ENCODE measurements at regions not wholly inside any gene's neighbourhood (a gene's known extent, or its start where the extent isn't known, plus 50 kb on each side); places are given as distances from the start of the nearest gene placed in this dataset.

DNA sequence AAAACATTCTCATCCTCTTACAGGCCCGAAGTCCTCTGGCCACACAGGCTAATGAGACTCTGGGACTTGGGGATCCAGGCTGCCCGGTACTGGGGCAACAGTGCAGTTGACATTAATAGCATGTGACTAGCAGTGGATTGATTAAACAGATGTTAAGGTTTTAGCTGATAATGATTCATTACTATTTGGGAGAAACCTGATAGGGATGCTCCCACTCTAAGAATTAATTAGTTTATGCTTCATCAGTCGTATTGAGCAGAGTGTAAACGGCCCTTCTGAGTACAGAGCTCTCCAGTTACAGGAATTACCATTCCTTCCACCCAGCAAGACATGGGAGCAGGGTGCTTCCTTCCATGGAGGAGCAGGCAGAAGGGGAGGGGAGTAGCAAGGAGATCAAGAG is 82.7 kb downstream of the RPS24 start:
- peaks cover 4% of the 10 kb centered on the region for H3K9me3 ChIP-seq (ENCODE audit: low read length)
- no peak overlapping the region for H3K4me2 ChIP-seq (ENCODE audit: low read length)
- H3K36me3 ChIP-seq (ENCODE audit: low read depth, low read length), result no peaks in the 10 kb centered on the region
- H2AFZ ChIP-seq (ENCODE audit: low read length), result no peak overlapping the region
- no peaks in the 10 kb centered on the region for H3K79me2 ChIP-seq (ENCODE audit: low read length)
- H3K4me1 ChIP-seq (ENCODE audit: insufficient read depth, low read length), result no peaks in the 10 kb centered on the region
- ATAC-seq (no peak), DNase-seq (no peak)
- H3K9me2 ChIP-seq (replicated peaks; ENCODE audit: low read length), result no peaks in the 10 kb centered on the region
- H3F3A ChIP-seq (ENCODE audit: low read length, unreplicated experiment), result no peaks in the 10 kb centered on the region
- no peak overlapping the region for H3K4me3 ChIP-seq (ENCODE audit: low read length)
- no TSS peak for BruUV-seq (replicated peaks)
- TF ChIP-seq, protein P1, sequence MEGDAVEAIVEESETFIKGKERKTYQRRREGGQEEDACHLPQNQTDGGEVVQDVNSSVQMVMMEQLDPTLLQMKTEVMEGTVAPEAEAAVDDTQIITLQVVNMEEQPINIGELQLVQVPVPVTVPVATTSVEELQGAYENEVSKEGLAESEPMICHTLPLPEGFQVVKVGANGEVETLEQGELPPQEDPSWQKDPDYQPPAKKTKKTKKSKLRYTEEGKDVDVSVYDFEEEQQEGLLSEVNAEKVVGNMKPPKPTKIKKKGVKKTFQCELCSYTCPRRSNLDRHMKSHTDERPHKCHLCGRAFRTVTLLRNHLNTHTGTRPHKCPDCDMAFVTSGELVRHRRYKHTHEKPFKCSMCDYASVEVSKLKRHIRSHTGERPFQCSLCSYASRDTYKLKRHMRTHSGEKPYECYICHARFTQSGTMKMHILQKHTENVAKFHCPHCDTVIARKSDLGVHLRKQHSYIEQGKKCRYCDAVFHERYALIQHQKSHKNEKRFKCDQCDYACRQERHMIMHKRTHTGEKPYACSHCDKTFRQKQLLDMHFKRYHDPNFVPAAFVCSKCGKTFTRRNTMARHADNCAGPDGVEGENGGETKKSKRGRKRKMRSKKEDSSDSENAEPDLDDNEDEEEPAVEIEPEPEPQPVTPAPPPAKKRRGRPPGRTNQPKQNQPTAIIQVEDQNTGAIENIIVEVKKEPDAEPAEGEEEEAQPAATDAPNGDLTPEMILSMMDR (conservative IDR thresholded peaks at IDR 0.05; ENCODE audit: low read depth, low read length), result no peak
- TF ChIP-seq EZH2 (IDR thresholded peaks at IDR 0.05; ENCODE audit: low read length, unreplicated experiment) (no peak), EZH2phosphoT487 (IDR thresholded peaks at IDR 0.05; ENCODE audit: borderline replicate concordance, low read length) (no peak)
- CTCF ChIA-PET, result no interaction called here
- H3K27me3 ChIP-seq (ENCODE audit: low read length), result peaks cover 90% of the 10 kb centered on the region
- no peak overlapping the region for H3K27ac ChIP-seq (ENCODE audit: low read length)
- no peaks in the 10 kb centered on the region for H4K20me1 ChIP-seq (ENCODE audit: low read length)
- intact Hi-C loops (cut with micrococcal nuclease), result no loop called here
- no peak overlapping the region for H3K9ac ChIP-seq (ENCODE audit: low read length)
- POLR2A ChIA-PET (ENCODE audit: unreplicated experiment), result no interaction called here

DNA sequence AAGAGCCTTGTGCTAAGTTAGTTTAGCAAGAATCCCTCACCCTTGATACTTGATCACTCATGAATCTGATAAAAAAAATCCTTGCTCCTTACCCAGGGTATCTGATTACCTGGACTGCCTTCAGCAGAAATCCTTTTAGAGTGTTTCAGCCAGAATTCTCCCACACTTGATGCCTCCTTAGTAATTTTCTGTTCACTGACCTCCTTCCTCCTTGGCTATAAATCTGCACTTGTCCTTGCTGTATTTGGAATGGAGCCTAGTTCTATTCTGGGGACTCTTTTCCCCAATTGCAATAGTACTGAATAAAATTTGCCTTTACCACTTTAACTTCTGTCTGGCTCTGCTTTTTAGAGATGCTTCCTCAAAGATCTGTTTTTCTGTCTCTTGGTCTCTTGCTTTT is 84.9 kb downstream of the RPS24 start:
- H3K9ac ChIP-seq (ENCODE audit: low read length), result no peak overlapping the region
- no peaks in the 10 kb centered on the region for H3K79me2 ChIP-seq (ENCODE audit: low read length)
- no peak overlapping the region for H3K4me3 ChIP-seq (ENCODE audit: low read length)
- no peak for TF ChIP-seq EZH2 (IDR thresholded peaks at IDR 0.05; ENCODE audit: low read length, unreplicated experiment)
- intact Hi-C loops (cut with micrococcal nuclease), result no loop called here
- no peaks in the 10 kb centered on the region for H3K36me3 ChIP-seq (ENCODE audit: low read depth, low read length)
- no peak for DNase-seq
- no peaks in the 10 kb centered on the region for H3K9me2 ChIP-seq (replicated peaks; ENCODE audit: low read length)
- H4K20me1 ChIP-seq (ENCODE audit: low read length), result no peaks in the 10 kb centered on the region
- CTCF ChIA-PET, result no interaction called here
- BruUV-seq (replicated peaks), result no TSS peak
- POLR2A ChIA-PET (ENCODE audit: unreplicated experiment), result no interaction called here
- peaks cover 18% of the 10 kb centered on the region for H3K9me3 ChIP-seq (ENCODE audit: low read length)
- H3K4me1 ChIP-seq (ENCODE audit: insufficient read depth, low read length), result no peaks in the 10 kb centered on the region
- no peaks in the 10 kb centered on the region for H3F3A ChIP-seq (ENCODE audit: low read length, unreplicated experiment)
- H2AFZ ChIP-seq (ENCODE audit: low read length), result no peak overlapping the region
- no peak overlapping the region for H3K27ac ChIP-seq (ENCODE audit: low read length)
- peaks cover 88% of the 10 kb centered on the region for H3K27me3 ChIP-seq (ENCODE audit: low read length)
- no peak for ATAC-seq
- no peak overlapping the region for H3K4me2 ChIP-seq (ENCODE audit: low read length)

- intact Hi-C loops (cut with micrococcal nuclease), result no loop called here
- H3K9me2 ChIP-seq (replicated peaks; ENCODE audit: low read length), result no peaks in the 10 kb centered on the region
- no peaks in the 10 kb centered on the region for H3F3A ChIP-seq (ENCODE audit: low read length, unreplicated experiment)
- no peak overlapping the region; the same call in 1 of the 2 replicates for H3K4me3 ChIP-seq (ENCODE audit: low read length)
- peaks cover 69% of the 10 kb centered on the region for H3K27me3 ChIP-seq (ENCODE audit: low read length)
- peaks cover 18% of the 10 kb centered on the region for H3K9me3 ChIP-seq (ENCODE audit: low read length)
- no peak for ATAC-seq
- no peak overlapping the region for H3K27ac ChIP-seq (ENCODE audit: low read length)
- no peaks in the 10 kb centered on the region for H3K36me3 ChIP-seq (ENCODE audit: low read depth, low read length)
- H3K79me2 ChIP-seq (ENCODE audit: low read length), result no peaks in the 10 kb centered on the region
- POLR2A ChIA-PET (ENCODE audit: unreplicated experiment), result no interaction called here
- H3K4me2 ChIP-seq (ENCODE audit: low read length), result no peak overlapping the region
- H2AFZ ChIP-seq (ENCODE audit: low read length), result no peak overlapping the region
- H3K9ac ChIP-seq (ENCODE audit: low read length), result no peak overlapping the region
- no peak for TF ChIP-seq EZH2 (IDR thresholded peaks at IDR 0.05; ENCODE audit: low read length, unreplicated experiment)
- no peak for TF ChIP-seq EZH2phosphoT487 (IDR thresholded peaks at IDR 0.05; ENCODE audit: borderline replicate concordance, low read length)
- TF ChIP-seq, protein P1 (conservative IDR thresholded peaks at IDR 0.05; ENCODE audit: low read depth, low read length), result no peak
- CTCF ChIA-PET, result no interaction called here
- DNase-seq, result no peak
- no peaks in the 10 kb centered on the region for H4K20me1 ChIP-seq (ENCODE audit: low read length)
- H3K4me1 ChIP-seq (ENCODE audit: insufficient read depth, low read length), result no peaks in the 10 kb centered on the region
- BruUV-seq (replicated peaks), result no TSS peak
Measured at GRCh38 chr10:78121801-78122200, 88.1 kb downstream of the RPS24 start.

Data from PC-3 (cell line).